ENCODE measurements at regions not wholly inside any gene's neighbourhood (a gene's known extent, or its start where the extent isn't known, plus 50 kb on each side); places are given as distances from the start of the nearest gene placed in this dataset.

- H3K27me3 ChIP-seq (replicated peaks; ENCODE audit: control insufficient read depth, insufficient read depth, low read length), result no peaks in the 10 kb centered on the region
- no peaks in the 10 kb centered on the region for H3K36me3 ChIP-seq (ENCODE audit: control insufficient read depth, insufficient read depth, low read length)
- no peak overlapping the region for H3K4me3 ChIP-seq (replicated peaks; ENCODE audit: low read depth, low read length)
- no peak for TF ChIP-seq CTCF (IDR thresholded peaks at IDR 0.05; ENCODE audit: insufficient read depth, low read length, poor library complexity, severe bottlenecking)
- no peak for DNase-seq (ENCODE audit: extremely low read depth, insufficient read length)
Observed at GRCh38 chr4:32147446-32148085, 1427.4 kb downstream of the PCDH7 start.

- H3K4me3 ChIP-seq (replicated peaks; ENCODE audit: low read depth, low read length), result no peak overlapping the region
- no peaks in the 10 kb centered on the region for H3K36me3 ChIP-seq (ENCODE audit: control insufficient read depth, insufficient read depth, low read length)
- DNase-seq (ENCODE audit: extremely low read depth, insufficient read length), result no peak
- H3K27me3 ChIP-seq (replicated peaks; ENCODE audit: control insufficient read depth, insufficient read depth, low read length), result no peaks in the 10 kb centered on the region
- no peak for TF ChIP-seq CTCF (IDR thresholded peaks at IDR 0.05; ENCODE audit: insufficient read depth, low read length, poor library complexity, severe bottlenecking)
Observed at GRCh38 chr4:32148111-32148666, 1428.0 kb downstream of the PCDH7 start.

GRCh38 chr4:32158961-32159360 is 1438.8 kb downstream of the PCDH7 start:
- Histone ChIP-seq H3K36me3 (ENCODE audit: control insufficient read depth, insufficient read depth, low read length) (no peaks in the 10 kb centered on the region), H3K27me3 (replicated peaks; ENCODE audit: control insufficient read depth, insufficient read depth, low read length) (no peaks in the 10 kb centered on the region), H3K4me3 (replicated peaks; ENCODE audit: low read depth, low read length) (no peak overlapping the region)
- TF ChIP-seq CTCF (IDR thresholded peaks at IDR 0.05; ENCODE audit: insufficient read depth, low read length, poor library complexity, severe bottlenecking), result no peak
- no peak for DNase-seq (ENCODE audit: extremely low read depth, insufficient read length)

GRCh38 chr4:32161392-32161791 is 1441.2 kb downstream of the PCDH7 start:
- TF ChIP-seq CTCF (IDR thresholded peaks at IDR 0.05; ENCODE audit: insufficient read depth, low read length, poor library complexity, severe bottlenecking), result no peak
- no peak for DNase-seq (ENCODE audit: extremely low read depth, insufficient read length)
- no peak overlapping the region for H3K4me3 ChIP-seq (replicated peaks; ENCODE audit: low read depth, low read length)
- no peaks in the 10 kb centered on the region for H3K27me3 ChIP-seq (replicated peaks; ENCODE audit: control insufficient read depth, insufficient read depth, low read length)
- H3K36me3 ChIP-seq (ENCODE audit: control insufficient read depth, insufficient read depth, low read length), result no peaks in the 10 kb centered on the region

- Histone ChIP-seq H3K27me3 (replicated peaks; ENCODE audit: control insufficient read depth, insufficient read depth, low read length) (no peaks in the 10 kb centered on the region), H3K36me3 (ENCODE audit: control insufficient read depth, insufficient read depth, low read length) (no peaks in the 10 kb centered on the region), H3K4me3 (replicated peaks; ENCODE audit: low read depth, low read length) (no peak overlapping the region)
- no peak for TF ChIP-seq CTCF (IDR thresholded peaks at IDR 0.05; ENCODE audit: insufficient read depth, low read length, poor library complexity, severe bottlenecking)
- no peak for DNase-seq (ENCODE audit: extremely low read depth, insufficient read length)
Observed at GRCh38 chr4:32163125-32163524, 1443.0 kb downstream of the PCDH7 start.
